ENCODE measurements at regions not wholly inside any gene's neighbourhood (a gene's known extent, or its start where the extent isn't known, plus 50 kb on each side); places are given as distances from the start of the nearest gene placed in this dataset.
"Not testable (repeated sequence)": the region's sequence is repeated elsewhere in the genome, so short reads cannot be mapped to it uniquely, and the experiment has no call there.

- Histone ChIP-seq H2BK5ac (ENCODE audit: low read length) (no peak overlapping the region), H3K4ac (ENCODE audit: low read depth, low read length) (no peak overlapping the region), H4K8ac (ENCODE audit: low read depth, low read length) (no peak overlapping the region), H2BK15ac (replicated peaks; ENCODE audit: low read depth) (no peak overlapping the region), H3K79me2 (ENCODE audit: control insufficient read depth, insufficient read depth, low read length) (no peaks in the 10 kb centered on the region), H3K4me2 (ENCODE audit: low read length) (no peak overlapping the region), H3K79me1 (ENCODE audit: low read length) (no peaks in the 10 kb centered on the region), H3K4me1 (ENCODE audit: control insufficient read depth, low read depth, low read length) (no peaks in the 10 kb centered on the region), H3K36me3 (ENCODE audit: control insufficient read depth, insufficient read depth, low read length) (no peaks in the 10 kb centered on the region), H3K27ac (ENCODE audit: low read depth, low read length) (no peak overlapping the region), H3K23ac (ENCODE audit: low read length) (no peak overlapping the region), H2AK5ac (ENCODE audit: low read length) (no peak overlapping the region), H2BK120ac (ENCODE audit: low read depth, low read length) (no peak overlapping the region), H3K18ac (ENCODE audit: low read length) (no peak overlapping the region), H3K4me3 (ENCODE audit: low read length) (no peak overlapping the region), H4K5ac (ENCODE audit: low read length) (no peak overlapping the region), H3K27me3 (ENCODE audit: insufficient read depth, low read length, poor library complexity) (no peaks in the 10 kb centered on the region), H3K56ac (ENCODE audit: low read length) (no peak overlapping the region), H3K9ac (ENCODE audit: low read length) (no peak overlapping the region)
- WGBS (ENCODE audit: extremely low coverage, insufficient coverage, low lambda C conversion rate) = no CpG with 5 or more reads among the region's 8 CpGs
- DNase-seq = no peak
Measured at GRCh38 chr18:10148189-10148929, 234.5 kb downstream of the VAPA start.

- no peak overlapping the region for H3K4me3 ChIP-seq (ENCODE audit: low read length)
- H4K5ac ChIP-seq (ENCODE audit: low read length) = no peak overlapping the region
- no peaks in the 10 kb centered on the region for H3K79me1 ChIP-seq (ENCODE audit: low read length)
- H2BK15ac ChIP-seq (replicated peaks; ENCODE audit: low read depth) = no peak overlapping the region
- no peak for DNase-seq
- H3K4me1 ChIP-seq (ENCODE audit: control insufficient read depth, low read depth, low read length) = no peaks in the 10 kb centered on the region
- no peak overlapping the region for H4K8ac ChIP-seq (ENCODE audit: low read depth, low read length)
- H2AK5ac ChIP-seq (ENCODE audit: low read length) = no peak overlapping the region
- H3K18ac ChIP-seq (ENCODE audit: low read length) = no peak overlapping the region
- H3K56ac ChIP-seq (ENCODE audit: low read length) = no peak overlapping the region
- no peaks in the 10 kb centered on the region for H3K36me3 ChIP-seq (ENCODE audit: control insufficient read depth, insufficient read depth, low read length)
- no peaks in the 10 kb centered on the region for H3K27me3 ChIP-seq (ENCODE audit: insufficient read depth, low read length, poor library complexity)
- no peak overlapping the region for H2BK5ac ChIP-seq (ENCODE audit: low read length)
- no peak overlapping the region for H2BK120ac ChIP-seq (ENCODE audit: low read depth, low read length)
- H3K79me2 ChIP-seq (ENCODE audit: control insufficient read depth, insufficient read depth, low read length) = no peaks in the 10 kb centered on the region
- H3K4me2 ChIP-seq (ENCODE audit: low read length) = no peak overlapping the region
- WGBS (ENCODE audit: extremely low coverage, insufficient coverage, low lambda C conversion rate) = no CpG with 5 or more reads among the region's 9 CpGs
- H3K4ac ChIP-seq (ENCODE audit: low read depth, low read length) = no peak overlapping the region
- H3K23ac ChIP-seq (ENCODE audit: low read length) = no peak overlapping the region
- no peak overlapping the region for H3K27ac ChIP-seq (ENCODE audit: low read depth, low read length)
- no peak overlapping the region for H3K9ac ChIP-seq (ENCODE audit: low read length)
Measured at GRCh38 chr18:10149768-10150556, 236.1 kb downstream of the VAPA start.

GRCh38 chr18:10150576-10150975, 236.8 kb downstream of the VAPA start:
- H3K4me3 ChIP-seq (ENCODE audit: low read length); H2BK5ac ChIP-seq (ENCODE audit: low read length); H3K27ac ChIP-seq (ENCODE audit: low read depth, low read length); H3K27me3 ChIP-seq (ENCODE audit: insufficient read depth, low read length, poor library complexity); H3K79me1 ChIP-seq (ENCODE audit: low read length); H4K8ac ChIP-seq (ENCODE audit: low read depth, low read length); H2AK5ac ChIP-seq (ENCODE audit: low read length); H3K4me2 ChIP-seq (ENCODE audit: low read length); H3K79me2 ChIP-seq (ENCODE audit: control insufficient read depth, insufficient read depth, low read length); H2BK120ac ChIP-seq (ENCODE audit: low read depth, low read length); H3K56ac ChIP-seq (ENCODE audit: low read length); H3K18ac ChIP-seq (ENCODE audit: low read length); H3K23ac ChIP-seq (ENCODE audit: low read length); H3K9ac ChIP-seq (ENCODE audit: low read length); DNase-seq; H3K36me3 ChIP-seq (ENCODE audit: control insufficient read depth, insufficient read depth, low read length); H2BK15ac ChIP-seq (replicated peaks; ENCODE audit: low read depth); H3K4ac ChIP-seq (ENCODE audit: low read depth, low read length); H4K5ac ChIP-seq (ENCODE audit: low read length); H3K4me1 ChIP-seq (ENCODE audit: control insufficient read depth, low read depth, low read length): not testable (repeated sequence)
- no CpG with 5 or more reads among the region's 17 CpGs for WGBS (ENCODE audit: extremely low coverage, insufficient coverage, low lambda C conversion rate)

- Histone ChIP-seq H3K27me3 (ENCODE audit: insufficient read depth, low read length, poor library complexity) (no peaks in the 10 kb centered on the region), H3K18ac (ENCODE audit: low read length) (no peak overlapping the region), H3K56ac (ENCODE audit: low read length) (no peak overlapping the region), H3K4me2 (ENCODE audit: low read length) (no peak overlapping the region), H3K9ac (ENCODE audit: low read length) (no peak overlapping the region), H3K4me3 (ENCODE audit: low read length) (no peak overlapping the region), H3K23ac (ENCODE audit: low read length) (no peak overlapping the region), H3K27ac (ENCODE audit: low read depth, low read length) (no peak overlapping the region), H2BK15ac (replicated peaks; ENCODE audit: low read depth) (no peak overlapping the region), H4K8ac (ENCODE audit: low read depth, low read length) (no peak overlapping the region), H3K79me2 (ENCODE audit: control insufficient read depth, insufficient read depth, low read length) (no peaks in the 10 kb centered on the region), H3K36me3 (ENCODE audit: control insufficient read depth, insufficient read depth, low read length) (no peaks in the 10 kb centered on the region), H3K4ac (ENCODE audit: low read depth, low read length) (no peak overlapping the region), H3K79me1 (ENCODE audit: low read length) (no peaks in the 10 kb centered on the region), H4K5ac (ENCODE audit: low read length) (no peak overlapping the region), H3K4me1 (ENCODE audit: control insufficient read depth, low read depth, low read length) (no peaks in the 10 kb centered on the region), H2BK120ac (ENCODE audit: low read depth, low read length) (no peak overlapping the region), H2BK5ac (ENCODE audit: low read length) (no peak overlapping the region), H2AK5ac (ENCODE audit: low read length) (no peak overlapping the region)
- DNase-seq = no peak
- no CpG with 5 or more reads among the region's 7 CpGs for WGBS (ENCODE audit: extremely low coverage, insufficient coverage, low lambda C conversion rate)
Measured at GRCh38 chr18:10152475-10152874, 238.7 kb downstream of the VAPA start.

GRCh38 chr18:10153924-10154752, 240.3 kb downstream of the VAPA start:
- no peak overlapping the region for H3K4me2 ChIP-seq (ENCODE audit: low read length)
- H3K4me3 ChIP-seq (ENCODE audit: low read length) = no peak overlapping the region
- H3K18ac ChIP-seq (ENCODE audit: low read length) = no peak overlapping the region
- no peak overlapping the region for H2BK5ac ChIP-seq (ENCODE audit: low read length)
- no peak overlapping the region for H3K27ac ChIP-seq (ENCODE audit: low read depth, low read length)
- H4K8ac ChIP-seq (ENCODE audit: low read depth, low read length) = no peak overlapping the region
- no peaks in the 10 kb centered on the region for H3K27me3 ChIP-seq (ENCODE audit: insufficient read depth, low read length, poor library complexity)
- no peak overlapping the region for H3K56ac ChIP-seq (ENCODE audit: low read length)
- DNase-seq = no peak
- no peak overlapping the region for H3K9ac ChIP-seq (ENCODE audit: low read length)
- no peak overlapping the region for H4K5ac ChIP-seq (ENCODE audit: low read length)
- H3K4me1 ChIP-seq (ENCODE audit: control insufficient read depth, low read depth, low read length) = no peaks in the 10 kb centered on the region
- H2BK15ac ChIP-seq (replicated peaks; ENCODE audit: low read depth) = no peak overlapping the region
- H3K4ac ChIP-seq (ENCODE audit: low read depth, low read length) = no peak overlapping the region
- H3K79me1 ChIP-seq (ENCODE audit: low read length) = no peaks in the 10 kb centered on the region
- H3K79me2 ChIP-seq (ENCODE audit: control insufficient read depth, insufficient read depth, low read length) = no peaks in the 10 kb centered on the region
- no CpG with 5 or more reads among the region's 2 CpGs for WGBS (ENCODE audit: extremely low coverage, insufficient coverage, low lambda C conversion rate)
- no peak overlapping the region for H2AK5ac ChIP-seq (ENCODE audit: low read length)
- no peak overlapping the region for H3K23ac ChIP-seq (ENCODE audit: low read length)
- no peak overlapping the region for H2BK120ac ChIP-seq (ENCODE audit: low read depth, low read length)
- H3K36me3 ChIP-seq (ENCODE audit: control insufficient read depth, insufficient read depth, low read length) = no peaks in the 10 kb centered on the region

Measured in mesendoderm (in vitro differentiated cells).